WTC11 (cell line): ENCODE measurements at regions not wholly inside any gene's neighbourhood (a gene's known extent, or its start where the extent isn't known, plus 50 kb on each side); places are given as distances from the start of the nearest gene placed in this dataset.

Source experiments
- ATF1 ChIP-seq: sonication (generic); formaldehyde crosslinking; IDR thresholded peaks from 2 replicates; pipeline ENCODE4 v1.8.1; 2023; ENCODE audit warnings: mild to moderate bottlenecking, moderate library complexity, missing genetic modification reagents
- MYBL2 ChIP-seq: sonication (generic); formaldehyde crosslinking; IDR thresholded peaks from 2 replicates; pipeline ENCODE4 v1.8.1; 2023; ENCODE audit warnings: mild to moderate bottlenecking, moderate library complexity, missing genetic modification reagents
- TF ChIP-seq, protein P1 (sequence below): fragments of 200-600 bp; IDR thresholded peaks from 2 replicates; pipeline ENCODE4 v1.8.0; 2022; ENCODE audit warnings: antibody characterized with exemption

DNA sequence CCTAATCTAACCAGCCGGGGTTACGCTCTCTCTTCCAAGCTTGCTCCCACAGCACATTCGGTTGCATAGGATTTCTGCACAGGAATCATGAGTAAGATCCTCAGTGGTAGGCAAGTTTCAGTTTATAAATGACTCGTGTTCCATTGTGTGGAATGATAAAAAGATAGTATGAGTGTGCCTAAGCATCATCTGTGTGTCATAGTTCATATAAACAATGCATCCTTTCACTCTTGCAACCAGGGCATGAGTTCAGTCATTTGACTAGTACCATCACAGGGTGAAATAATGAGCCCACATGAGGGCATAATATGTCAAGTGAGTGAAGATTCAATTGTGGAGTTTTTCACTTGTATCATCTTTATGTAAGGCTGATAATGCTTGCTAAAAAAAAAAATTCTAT lies 417.1 kb upstream of the CDH2 start:
- TF ChIP-seq MYBL2 (CRISPR knock-in tag) = no peak
- TF ChIP-seq, protein P1, sequence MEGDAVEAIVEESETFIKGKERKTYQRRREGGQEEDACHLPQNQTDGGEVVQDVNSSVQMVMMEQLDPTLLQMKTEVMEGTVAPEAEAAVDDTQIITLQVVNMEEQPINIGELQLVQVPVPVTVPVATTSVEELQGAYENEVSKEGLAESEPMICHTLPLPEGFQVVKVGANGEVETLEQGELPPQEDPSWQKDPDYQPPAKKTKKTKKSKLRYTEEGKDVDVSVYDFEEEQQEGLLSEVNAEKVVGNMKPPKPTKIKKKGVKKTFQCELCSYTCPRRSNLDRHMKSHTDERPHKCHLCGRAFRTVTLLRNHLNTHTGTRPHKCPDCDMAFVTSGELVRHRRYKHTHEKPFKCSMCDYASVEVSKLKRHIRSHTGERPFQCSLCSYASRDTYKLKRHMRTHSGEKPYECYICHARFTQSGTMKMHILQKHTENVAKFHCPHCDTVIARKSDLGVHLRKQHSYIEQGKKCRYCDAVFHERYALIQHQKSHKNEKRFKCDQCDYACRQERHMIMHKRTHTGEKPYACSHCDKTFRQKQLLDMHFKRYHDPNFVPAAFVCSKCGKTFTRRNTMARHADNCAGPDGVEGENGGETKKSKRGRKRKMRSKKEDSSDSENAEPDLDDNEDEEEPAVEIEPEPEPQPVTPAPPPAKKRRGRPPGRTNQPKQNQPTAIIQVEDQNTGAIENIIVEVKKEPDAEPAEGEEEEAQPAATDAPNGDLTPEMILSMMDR = no peak
- no peak for TF ChIP-seq ATF1 (CRISPR knock-in tag)
